Stimulated activated naive CD4-positive, alpha-beta T cell treated with Interleukin-2 at 50 U/mL for 16 hours (primary cell): ENCODE measurements at regions not wholly inside any gene's neighbourhood (a gene's known extent, or its start where the extent isn't known, plus 50 kb on each side); places are given as distances from the start of the nearest gene placed in this dataset.
A peak's percentile ranks its signal among the peaks of the same experiment; 100 is the strongest.

Source experiments
- DNase-seq: peaks from one replicate; lab custom pipeline; 2025; lab: John Stamatoyannopoulos, UW

DNA sequence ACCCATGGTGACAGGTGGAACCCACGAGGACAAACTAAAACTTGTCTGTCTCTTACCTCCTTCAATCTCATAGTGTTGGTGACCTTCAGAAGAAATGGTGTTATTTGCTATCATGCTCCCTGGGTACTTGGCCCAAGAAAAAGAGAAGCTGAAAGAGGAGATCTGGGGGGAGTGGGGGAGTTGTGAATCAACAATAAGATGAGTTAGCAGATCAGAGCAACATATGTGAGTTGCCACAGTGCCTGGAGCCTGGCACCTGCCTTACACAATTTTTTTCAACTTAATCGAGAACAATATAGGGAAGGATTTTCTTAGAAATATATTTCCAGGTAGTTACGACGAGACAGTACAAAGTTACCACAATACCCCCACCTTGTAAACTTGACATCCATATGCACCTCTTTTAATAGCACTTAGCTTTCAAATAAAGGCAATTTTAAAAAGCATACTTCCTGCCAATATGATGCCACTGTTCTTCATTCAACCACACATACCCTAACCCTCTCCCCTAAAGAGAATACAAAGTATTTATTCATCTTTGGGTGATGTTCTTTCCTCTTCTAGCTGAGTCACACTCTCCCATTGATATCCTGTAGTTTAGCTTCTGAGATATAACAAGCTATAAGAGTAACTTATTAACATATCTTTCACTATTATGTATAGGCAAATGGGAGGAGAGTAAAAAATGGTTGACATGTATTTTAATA lies 424.1 kb upstream of the OR4E1 start:
- no peak for DNase-seq

DNA sequence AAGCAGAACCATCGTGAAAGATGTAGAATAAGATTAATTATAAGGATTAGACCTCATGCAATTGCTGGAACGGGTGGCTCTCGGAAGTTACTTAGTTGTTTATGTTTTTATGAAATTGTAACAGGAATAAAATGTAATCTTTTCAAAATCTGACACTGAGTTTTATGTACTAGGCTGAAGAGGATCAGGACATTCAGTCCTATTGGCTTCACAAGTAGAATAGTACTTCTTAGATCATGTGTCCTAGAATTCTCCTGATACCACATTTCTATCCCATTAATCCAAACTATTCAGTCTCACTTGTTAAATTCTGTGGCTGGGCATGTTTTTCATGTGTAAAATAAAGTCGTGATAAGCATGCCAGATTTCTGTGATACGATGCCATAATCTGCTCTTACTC lies 423.5 kb upstream of the OR4E1 start:
- no peak for DNase-seq

DNA sequence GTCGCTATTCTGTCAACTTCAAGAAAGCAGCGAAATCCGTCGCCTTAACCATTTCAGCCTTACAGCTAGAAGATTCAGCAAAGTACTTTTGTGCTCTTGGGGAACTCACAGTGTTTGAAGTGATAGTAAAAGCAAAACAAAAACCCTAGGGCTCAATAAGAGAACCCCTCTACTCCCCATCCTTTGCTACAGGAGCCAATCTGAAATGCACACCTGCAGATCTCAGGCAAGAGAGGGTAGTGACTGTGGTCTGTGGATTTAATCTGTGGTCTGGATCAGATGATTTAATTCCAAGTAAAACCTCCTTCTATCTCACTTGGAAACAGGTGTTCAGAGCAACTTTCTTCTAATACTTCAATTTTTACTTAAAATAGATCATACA lies 422.9 kb upstream of the OR4E1 start:
- DNase-seq = no peak

DNA sequence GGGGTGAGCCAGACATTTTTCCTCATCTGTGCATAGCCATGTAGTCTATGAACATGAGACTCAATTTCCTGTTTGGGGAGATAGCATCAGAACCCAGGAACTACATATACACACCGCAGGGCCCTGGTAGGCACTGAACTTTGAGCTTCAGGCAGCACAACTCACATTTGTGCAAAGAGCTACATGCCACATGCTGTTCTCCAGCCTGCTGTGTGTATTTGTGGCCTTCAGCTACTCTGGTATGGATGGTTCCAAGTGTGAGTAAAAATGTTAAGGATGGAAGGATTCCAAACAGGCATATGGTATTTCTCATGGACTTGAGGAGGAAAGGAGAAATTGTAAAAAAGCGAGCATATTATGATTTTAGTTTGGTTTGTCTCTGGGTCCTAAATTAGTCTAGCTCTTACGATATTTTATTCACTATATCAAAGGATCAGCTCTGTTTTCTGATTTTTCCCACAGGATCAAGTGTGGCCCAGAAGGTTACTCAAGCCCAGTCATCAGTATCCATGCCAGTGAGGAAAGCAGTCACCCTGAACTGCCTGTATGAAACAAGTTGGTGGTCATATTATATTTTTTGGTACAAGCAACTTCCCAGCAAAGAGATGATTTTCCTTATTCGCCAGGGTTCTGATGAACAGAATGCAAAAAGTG lies 422.4 kb upstream of the OR4E1 start:
- DNase-seq = no peak

DNA sequence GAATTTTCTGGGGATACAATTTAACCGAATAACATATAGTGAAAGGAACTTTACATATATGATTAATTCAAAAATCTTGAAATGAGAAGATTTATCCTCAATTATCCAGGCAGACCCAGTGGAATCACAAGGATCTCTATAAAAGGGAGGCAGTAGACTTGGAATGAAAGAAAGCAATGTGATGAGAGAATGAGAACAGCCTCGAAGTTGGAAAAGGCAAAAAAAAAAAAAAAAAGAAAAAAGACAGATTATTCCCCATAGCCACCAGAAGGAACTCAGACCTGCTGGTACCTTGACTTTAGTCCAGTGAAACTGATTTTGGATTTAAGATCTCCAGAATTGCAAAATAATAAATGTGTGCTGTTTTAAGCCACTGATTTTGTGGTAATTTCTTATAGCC lies 416.3 kb upstream of the OR4E1 start:
- no peak for DNase-seq

DNA sequence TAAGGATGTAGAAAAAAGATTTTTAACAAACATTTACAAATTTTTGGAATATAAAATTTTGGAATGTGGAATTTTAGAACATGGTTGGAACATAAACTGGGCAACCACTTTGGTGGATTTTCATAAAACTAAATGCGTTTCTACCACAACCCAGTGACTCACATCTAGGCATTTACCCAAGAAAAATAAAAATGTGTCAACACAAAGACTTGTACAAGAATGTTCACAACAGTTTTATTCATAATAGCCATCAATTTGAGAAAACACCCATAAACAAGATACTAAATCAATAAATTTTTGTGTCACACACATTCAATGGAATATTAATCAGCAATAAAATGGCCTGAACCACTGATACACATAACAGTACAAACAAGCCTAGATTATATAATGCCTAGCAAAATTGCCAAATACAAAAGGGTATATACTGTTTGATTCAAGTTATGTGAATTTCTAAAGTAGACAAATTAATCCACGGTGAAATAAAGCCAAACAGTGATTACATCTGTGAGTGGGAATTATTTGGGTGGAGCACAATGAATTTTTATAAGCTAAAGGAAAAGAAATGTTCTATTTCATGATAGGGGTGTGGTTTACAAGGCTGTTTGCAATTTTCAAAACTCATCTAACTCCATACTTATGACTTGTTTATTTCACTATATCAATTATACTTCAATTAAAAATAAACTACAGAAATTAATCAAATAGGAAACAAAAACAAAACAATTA lies 415.2 kb upstream of the OR4E1 start:
- no peak for DNase-seq

DNA sequence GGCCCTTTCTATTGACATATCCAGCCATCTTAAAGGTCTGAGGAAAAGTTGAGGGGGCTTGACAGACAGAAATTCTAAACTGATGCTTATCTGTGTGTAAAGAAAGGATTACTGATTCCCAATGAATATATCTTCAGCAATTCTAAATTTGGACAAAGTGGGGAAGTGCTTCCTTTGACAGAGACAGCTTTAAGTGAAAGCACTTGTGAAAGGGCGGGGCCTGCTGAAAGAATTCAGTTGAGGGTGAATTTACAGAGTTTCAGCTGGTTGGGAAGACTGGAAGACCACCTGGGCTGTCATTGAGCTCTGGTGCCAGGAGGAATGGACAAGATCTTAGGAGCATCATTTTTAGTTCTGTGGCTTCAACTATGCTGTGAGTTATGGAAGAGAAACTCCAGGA lies 412.5 kb upstream of the OR4E1 start:
- DNase-seq = no peak

DNA sequence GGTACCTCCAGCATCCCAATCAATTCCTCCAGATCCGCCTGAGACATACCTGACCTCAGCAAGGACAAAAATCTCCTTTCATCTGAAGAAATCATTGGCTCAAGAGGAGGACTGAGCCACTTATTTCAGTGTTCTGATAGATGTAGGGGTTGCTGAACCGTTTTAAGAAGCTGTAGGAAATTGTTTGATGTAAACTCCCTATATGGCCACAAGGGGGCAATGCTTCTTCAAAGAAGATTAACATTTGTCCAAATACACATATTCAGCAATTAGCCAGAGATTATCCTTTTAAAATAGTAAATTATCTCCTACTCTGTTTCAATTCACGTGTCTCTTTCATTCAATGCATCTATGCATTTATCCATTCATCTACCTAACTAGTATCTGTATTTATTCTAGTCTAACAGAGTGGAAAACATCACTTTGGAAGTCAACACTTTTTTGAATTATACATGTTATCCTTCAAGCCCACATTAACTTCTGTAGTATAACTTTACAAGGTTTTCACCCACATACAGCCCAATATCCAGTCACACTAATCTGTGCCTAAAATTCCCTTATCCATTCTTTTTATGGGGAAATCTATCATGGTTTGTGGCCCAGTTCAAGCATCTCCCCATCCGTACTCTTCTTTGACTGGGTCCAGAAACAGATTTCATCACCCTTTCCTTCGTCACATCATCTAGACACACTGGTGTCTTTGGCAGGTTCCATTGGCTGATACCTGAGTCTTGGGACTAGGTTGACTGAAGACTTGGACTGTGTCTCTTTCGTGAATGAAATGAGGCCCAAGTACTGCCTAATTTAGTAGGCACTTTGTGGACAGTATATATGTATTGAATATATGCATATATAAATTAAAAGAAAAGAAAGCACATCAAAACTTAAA lies 411.0 kb upstream of the OR4E1 start:
- no peak for DNase-seq

DNA sequence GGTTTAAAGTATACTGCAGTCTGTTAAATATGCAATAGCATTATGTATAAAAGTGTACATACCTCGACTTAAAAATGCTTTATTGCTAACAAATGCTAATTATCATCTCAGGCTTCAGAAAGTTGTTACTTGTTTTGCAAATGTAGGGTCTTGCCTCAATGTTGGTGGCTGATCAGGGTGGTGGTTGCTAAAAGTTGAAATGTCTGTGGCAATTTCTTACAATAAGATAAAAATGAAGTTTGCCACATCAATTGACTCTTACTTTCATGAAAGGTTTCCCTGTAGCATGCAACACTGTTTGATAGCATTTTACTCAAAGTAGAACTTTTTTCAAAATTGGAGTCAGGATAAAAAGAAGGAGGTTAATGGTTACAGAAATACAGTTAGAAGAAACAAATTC lies 407.7 kb upstream of the OR4E1 start:
- DNase-seq = no peak

DNA sequence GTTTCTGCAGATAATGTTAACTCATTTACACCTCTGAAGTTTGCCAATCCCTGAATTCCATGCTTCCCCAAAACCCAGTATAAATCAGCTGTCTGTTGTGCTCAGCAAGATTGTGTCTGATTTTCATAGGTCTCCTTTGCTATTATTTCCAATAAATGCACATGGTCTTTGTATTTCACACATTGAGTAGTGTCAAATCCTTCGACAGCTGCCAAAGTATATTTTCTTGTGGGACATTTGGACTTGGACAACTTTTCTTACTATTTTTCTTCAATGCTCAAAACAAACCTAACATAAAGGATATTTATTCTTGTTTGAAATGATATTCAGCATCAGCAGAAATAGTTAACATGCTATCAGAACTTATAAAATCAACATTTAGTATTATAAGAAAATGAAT lies 406.1 kb upstream of the OR4E1 start:
- DNase-seq = no peak

DNA sequence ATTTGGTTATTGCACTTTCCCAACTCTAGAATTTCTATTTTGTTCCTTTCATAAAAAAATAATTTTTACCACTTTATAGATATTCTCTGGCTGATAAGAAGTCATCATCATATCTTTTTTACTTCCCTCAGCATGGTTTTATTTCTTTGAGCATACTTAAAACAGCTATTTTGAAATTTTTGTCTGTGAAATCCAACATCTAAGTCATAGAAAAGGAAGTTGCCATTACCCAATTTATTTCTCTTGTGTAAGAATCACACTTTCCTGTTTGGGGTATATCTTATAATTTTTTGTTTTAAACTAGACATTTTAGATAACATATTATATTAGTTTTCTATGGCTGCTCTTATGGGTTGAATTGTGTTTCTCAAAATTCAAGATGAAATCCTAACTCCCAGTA lies 400.2 kb upstream of the OR4E1 start:
- no peak for DNase-seq

DNA sequence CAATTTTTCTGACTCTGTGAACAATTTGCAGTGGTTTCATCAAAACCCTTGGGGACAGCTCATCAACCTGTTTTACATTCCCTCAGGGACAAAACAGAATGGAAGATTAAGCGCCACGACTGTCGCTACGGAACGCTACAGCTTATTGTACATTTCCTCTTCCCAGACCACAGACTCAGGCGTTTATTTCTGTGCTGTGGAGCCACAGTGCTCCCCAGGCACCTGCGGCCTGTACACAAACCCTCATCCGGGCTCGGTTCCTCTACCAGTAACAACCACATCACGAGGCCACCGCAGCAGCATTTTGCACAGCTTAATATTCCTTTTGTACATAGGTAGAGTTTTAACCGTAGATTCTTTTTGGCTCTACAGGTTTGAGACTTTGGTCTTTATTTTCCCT lies 397.4 kb upstream of the OR4E1 start:
- DNase-seq = no peak

DNA sequence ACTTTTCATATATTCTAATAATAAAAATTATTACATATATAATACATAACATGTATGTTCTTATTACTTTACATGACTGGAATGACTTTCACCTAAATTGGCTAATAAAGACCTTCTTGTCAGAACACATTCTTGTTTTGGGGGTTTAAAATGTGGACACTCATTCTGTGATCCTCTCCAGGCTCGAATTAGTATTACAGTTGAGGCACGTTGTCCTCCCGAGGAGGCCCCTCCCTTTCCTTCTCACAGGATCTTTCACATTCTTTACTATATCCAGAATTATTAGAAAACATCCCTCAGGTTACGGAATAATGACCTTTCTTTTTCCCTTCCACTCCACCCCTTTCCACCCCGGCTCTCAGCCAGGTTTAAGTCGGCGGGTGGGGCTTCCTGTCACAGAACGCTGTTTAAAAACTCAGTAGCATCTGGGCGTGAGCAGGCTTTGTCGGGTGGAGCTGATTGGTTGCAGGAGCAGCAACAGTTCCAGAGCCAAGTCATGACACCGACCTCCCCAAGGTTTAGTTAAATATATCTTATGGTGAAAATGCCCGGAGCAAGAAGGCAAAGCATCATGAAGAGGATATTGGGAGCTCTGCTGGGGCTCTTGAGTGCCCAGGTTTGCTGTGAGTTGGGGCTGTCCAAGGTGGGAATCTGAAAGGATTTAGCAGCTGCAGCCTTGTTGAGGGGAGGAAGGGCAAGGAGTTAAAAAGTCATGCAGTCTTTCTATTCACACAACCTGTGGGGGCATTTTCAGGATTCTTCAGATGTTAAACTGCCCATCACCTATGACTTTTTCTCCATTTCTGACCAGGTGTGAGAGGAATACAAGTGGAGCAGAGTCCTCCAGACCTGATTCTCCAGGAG lies 396.7 kb upstream of the OR4E1 start:
- DNase-seq = peak; percentile 32

DNA sequence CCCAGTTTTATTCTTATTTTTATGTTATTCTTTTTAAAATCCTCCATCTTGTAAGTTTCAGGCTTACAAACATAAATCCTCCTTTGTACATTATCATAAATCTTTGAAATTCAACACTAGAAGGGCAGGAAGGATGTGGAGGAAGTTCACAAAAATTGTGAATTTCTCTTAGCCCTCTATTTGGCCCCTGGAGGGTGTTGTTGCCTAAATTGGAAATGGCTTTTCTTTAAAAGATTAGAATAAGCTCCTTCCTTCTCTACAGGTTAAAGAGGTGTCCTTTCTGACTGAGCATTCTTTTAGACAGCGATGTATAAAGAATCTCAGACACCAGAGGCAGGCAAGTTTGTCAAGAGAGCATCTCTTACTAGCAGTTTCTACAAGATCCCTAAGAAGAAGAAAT lies 391.7 kb upstream of the OR4E1 start:
- no peak for DNase-seq

DNA sequence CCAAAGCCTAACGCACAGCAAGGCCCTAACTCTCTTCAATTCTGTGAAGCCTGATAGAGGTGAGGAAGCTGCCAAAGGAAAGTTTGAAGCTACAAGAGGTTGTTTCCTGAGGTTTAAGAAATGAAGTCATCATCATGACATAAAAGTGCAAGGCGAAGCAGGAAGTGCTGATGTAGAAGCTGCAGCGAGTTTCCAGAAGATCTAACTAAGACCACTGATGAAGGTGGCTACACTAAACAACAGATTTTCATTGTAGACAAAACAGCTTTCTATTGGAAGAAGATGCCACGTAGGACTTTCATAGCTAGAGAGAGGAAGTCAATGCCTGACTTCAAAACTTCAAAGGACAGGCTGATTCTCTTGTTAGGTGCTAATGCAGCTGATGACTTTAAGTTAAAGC lies 385.6 kb upstream of the OR4E1 start:
- DNase-seq = no peak

DNA sequence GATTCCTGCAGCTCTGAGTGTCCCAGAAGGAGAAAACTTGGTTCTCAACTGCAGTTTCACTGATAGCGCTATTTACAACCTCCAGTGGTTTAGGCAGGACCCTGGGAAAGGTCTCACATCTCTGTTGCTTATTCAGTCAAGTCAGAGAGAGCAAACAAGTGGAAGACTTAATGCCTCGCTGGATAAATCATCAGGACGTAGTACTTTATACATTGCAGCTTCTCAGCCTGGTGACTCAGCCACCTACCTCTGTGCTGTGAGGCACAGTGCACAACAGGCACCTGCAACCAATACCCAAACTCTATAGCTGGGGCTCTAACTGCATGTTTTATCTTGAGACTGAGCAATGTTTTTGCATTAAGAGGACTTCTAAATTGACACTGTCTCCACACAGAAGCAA lies 379.2 kb upstream of the OR4E1 start:
- no peak for DNase-seq

DNA sequence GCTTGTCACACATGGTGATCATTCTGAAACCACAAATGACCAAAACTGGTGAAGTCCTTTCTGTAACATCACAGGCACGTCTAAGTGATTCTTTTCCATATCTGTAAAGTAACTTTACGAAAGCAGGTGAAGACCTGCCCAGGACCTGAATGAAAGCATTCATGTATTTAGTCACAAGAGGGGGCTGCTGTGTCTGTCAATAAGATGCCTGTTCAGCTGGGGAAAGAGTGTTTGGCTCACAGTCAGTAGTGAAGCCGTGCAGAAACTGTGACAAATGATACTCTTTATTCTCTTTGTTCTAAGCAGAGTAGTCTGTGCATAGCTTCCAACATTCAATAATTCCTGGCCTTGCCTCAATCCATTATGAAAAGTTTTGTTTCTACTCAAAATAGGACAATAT lies 373.5 kb upstream of the OR4E1 start:
- no peak for DNase-seq

DNA sequence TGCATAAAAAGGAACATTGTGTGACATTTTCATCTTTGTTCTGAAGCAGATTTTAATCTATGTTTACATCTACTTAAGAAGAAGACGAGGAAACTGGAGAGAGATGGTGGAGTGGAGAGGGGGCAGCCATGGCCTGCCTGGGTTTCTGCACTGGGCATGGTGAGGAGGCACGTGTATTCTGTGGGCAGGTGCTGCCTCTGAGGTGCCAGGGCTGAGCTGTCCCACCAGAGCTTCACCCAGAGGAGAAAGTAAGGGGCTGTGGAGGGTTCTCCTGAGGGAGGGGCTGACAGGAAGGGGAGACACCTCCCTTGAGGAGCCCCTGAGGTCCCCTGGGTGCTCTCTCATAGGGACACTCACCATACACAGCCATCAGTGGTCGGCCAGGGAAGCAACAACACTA lies 372.4 kb upstream of the OR4E1 start:
- DNase-seq = no peak

DNA sequence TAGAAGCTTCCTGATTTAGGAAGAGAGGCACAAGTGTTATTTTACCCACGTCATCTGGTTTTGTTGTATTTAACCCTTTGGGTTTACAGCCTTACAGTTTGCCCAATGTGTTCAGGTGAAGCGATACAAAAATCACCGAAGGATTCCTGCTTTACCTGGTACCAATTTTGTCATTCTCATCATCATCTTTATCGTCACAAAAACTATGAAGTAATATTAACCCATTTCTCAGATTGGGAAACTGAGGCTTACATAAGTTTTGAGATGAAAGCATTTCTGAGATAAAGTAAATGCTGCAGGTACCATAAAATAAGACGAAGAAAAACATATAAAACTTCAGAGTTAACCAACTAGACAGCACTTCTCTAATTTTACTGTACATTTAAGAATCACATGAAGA lies 370.6 kb upstream of the OR4E1 start:
- DNase-seq = no peak

DNA sequence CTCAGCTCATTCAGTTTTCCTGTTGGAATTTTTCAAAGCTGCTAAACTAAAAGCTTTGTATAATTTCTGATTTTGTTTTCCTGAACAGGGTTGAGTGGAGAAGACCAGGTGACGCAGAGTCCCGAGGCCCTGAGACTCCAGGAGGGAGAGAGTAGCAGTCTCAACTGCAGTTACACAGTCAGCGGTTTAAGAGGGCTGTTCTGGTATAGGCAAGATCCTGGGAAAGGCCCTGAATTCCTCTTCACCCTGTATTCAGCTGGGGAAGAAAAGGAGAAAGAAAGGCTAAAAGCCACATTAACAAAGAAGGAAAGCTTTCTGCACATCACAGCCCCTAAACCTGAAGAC lies 367.1 kb upstream of the OR4E1 start:
- no peak for DNase-seq

DNA sequence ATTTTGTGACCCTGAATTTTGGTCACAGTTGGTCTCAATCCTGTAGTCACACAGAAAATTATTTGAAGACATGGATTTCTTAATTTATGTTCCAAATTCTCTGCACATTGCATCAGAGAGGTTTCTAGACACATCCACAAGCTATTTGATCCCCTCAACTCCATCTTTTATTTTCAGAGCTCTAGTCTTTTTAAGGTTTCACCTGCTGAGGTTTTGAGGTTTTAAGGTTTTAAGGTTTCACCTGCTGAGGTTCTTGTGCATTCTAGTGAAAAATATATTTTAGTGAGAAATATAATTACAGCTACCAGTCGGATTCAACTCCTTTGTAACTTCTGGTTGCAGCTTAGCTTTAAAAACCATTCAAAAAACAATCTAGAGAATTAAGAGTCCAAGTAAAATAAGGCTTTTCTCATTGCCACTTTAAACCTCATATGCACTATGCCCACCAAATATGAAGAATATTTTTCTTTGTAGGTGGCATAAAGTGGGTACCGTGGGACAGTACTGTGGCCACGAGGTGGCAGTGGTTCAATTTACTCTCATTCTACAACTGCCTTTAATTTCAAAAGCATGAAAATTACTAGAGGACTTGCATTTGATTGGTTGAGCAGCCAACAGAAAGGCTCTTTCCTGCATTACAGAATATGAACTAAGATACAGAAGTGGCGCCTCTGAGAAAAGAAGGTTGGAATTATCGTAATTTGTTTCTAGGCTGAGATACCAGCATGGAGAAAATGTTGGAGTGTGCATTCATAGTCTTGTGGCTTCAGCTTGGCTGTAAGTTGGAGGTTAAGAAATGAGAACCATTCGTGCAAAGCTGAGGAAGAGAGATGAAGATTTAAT lies 366.5 kb upstream of the OR4E1 start:
- no peak for DNase-seq
